GM18861 (cell line): ENCODE measurements at regions not wholly inside any gene's neighbourhood (a gene's known extent, or its start where the extent isn't known, plus 50 kb on each side); places are given as distances from the start of the nearest gene placed in this dataset.
"Not testable (repeated sequence)": the region's sequence is repeated elsewhere in the genome, so short reads cannot be mapped to it uniquely, and the experiment has no call there.

Source experiments
- ATAC-seq: cut with Tn5 transposase; IDR thresholded peaks from one replicate; pipeline ENCODE4 v1.9.1; 2021; ENCODE audit not compliant: unreplicated experiment

DNA sequence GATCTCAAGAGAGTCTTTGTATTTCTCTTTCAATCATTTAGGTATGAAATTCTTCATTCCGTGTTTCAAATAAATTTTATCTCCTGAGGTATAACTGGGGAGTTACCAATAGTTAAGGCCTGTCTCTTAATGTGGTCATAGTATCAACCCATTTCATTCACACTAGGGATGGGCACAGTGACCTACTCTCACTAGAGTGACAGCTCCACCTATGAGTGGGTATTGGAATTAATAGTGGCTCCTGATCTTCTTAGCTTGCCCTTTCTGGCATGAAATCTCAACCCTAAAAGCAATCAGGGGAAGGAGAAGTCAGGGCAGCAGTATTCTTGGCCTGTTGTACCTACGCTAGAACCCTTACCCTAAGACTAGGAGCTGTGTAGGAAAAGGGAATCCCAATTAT is 507.7 kb downstream of the FAM181B start:
- ATAC-seq, result no peak

DNA sequence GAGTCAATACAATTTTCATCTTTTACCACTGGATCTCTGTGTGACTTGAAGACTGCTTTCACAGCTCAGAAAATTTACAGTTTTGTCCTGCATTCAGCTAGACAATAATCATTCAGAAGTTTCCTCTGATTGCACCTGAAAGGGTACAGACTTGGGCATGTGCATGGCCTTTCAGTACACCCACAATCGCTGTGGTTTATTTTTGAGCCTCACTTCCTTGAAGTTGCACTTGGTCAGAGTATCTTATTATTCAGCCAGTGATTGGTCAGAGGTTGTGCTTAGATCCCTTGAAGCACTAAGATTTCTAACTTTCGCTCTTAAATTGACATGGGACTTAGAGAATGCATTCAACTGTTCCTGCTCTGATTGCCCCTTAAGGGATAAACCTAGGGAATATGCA is 508.2 kb downstream of the FAM181B start:
- ATAC-seq, result no peak

DNA sequence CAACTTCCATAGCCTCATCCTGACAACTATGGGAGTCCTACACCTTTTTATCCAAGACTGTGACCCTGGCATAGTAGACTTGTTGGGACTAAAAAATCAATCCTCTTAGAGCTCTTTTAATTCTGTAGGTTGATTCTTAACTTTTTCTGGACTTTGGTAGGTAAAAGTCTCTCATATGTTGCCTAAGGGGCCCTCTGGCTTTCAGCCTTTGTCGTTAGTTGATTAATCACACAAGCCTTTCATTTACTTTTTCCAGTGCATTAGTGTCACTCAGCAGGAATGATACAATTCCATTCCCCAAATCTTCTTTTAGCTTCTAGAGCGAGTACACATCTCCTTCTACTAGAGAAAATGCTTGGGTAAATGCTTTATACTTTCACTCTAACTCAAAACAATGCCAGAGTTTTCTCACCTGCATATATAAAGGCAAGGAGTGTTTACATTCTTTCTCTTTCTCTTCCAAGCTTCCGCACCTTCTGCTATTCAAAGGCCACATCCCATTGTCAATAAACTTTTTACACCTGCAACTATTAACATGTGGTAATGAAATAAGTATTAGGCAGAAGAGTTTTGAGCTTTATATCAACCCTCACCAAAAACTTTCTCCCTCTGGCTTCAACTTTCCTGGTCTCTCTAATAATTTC is 516.6 kb downstream of the FAM181B start:
- ATAC-seq, result no peak

DNA sequence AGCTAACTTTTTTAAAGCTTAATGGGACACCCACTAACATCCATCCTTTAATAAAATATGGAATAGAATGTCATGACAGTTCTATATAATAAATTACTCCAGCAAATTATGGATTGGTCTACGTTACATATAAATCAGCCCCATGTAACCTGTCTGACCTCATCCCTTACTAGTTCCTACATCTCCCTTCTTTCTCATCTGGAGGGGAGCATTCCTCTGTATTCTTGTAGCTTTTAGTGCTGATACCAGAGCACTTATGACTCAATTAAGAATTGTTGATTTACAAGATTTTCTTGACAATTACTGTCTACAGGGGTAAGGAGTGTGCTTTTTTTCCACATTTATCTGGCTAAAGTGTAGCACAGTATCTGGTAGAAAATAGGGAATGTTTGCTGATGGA is 523.7 kb downstream of the FAM181B start:
- ATAC-seq, result no peak

DNA sequence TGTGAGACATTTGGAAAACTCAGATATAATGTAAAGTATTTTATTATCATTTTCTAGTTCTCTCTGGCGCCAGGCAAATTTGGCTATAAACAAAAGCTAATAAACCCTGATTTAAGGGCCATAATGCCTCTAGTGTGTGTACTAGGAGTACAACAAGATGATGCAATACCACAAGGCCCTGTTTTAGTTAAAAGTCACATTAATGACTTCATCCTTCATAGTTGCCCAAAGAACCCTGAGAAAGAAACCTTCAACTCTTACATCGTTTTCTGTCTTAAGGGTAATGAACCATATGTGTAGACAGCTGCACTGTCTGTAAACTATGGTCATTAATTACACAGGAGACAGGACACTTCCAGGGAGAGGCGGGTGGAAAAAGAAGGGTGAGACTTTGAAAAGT is 538.4 kb downstream of the FAM181B start:
- no peak for ATAC-seq

DNA sequence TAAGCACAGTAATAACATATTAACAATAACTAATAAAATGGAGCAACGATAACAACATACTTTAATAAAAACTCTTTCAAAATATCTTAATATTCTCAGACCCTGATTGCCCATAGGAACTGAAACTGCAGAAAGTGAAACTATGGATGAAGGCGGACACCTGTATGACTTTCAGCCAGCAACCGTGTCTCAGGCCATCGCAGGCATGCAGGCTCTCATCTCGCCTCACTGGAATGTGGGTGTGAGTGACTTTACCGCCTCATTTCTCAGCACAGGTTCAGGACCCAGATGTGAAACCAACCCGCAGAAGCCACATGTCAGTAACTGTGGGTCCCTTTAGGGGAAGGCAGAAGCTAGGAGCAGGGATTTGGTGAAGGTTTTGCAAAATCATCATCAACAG is 539.1 kb downstream of the FAM181B start:
- ATAC-seq, result no peak

DNA sequence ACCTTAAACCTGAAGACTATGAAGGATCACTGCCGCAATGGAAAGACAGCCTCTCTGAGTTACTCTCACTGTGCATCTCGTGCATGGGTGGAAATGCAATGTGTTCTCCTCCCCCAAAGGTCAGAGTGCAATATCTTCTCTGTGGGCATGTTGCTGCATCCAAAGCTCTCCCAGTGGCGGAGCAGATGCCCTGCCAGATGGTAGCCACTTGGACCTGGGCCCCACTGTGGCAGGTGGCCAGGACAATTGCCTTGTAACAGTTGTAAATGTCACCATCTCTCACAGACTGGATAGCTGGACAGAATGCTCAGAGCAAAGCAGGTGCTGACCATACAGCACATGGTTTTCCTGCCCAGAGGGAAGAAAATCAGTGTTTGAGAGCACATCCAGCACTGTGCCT is 542.0 kb downstream of the FAM181B start:
- ATAC-seq, result no peak

DNA sequence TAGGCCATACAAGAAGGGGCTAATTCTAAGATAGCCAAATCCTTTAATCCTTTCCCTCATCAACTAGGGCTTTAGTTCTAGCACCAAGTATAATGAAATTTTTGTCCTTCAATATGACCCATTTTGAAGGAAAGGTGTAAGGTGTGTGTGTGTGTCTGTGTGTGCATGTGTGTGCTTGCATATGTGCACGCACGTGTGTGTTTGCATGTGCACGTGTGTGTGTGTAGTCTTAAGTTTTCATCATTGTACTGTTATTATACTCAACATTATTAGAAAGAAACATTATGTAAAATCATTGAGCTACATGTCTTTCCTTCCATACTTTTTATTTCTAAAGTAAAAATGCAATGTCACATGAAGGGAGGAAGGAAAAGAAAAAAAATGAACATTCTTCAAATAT is 547.7 kb downstream of the FAM181B start:
- ATAC-seq, result no peak

DNA sequence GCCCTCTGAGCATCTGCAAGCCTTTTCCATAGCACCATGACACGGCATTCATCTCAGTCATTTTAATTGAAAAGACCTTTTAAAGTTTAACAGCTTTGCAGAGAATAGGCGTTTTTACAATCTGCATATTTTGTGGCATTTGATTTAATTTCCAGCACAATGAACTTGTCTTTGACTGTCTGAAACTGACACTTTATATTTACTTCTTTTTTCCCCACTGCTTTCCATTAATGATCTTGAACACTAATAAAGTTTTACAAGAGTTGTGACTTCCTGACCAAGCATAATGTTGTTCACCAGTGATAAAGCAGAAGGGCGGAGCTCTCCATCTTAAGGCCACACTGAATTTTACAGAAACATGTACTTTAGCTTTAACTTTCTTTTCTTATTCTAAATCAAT is 548.7 kb downstream of the FAM181B start:
- ATAC-seq, result no peak

DNA sequence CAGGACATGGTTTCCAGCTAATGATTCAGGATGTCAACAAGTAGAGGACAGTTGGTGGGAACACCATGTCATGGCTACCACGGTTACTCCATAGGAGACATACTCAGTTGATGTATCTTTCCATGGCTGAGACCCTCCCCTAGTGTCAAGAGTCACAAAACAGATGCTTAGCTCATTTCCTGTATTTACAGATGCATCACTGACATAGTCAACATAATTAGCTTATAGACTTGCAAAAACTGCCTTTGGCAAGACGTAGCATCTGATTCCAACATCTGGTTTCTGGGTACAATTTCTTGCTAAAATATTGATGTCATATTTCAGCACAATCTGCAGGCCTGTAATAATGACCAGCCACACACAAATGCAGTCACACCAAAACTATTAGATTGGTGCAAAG is 550.3 kb downstream of the FAM181B start:
- ATAC-seq, result no peak

DNA sequence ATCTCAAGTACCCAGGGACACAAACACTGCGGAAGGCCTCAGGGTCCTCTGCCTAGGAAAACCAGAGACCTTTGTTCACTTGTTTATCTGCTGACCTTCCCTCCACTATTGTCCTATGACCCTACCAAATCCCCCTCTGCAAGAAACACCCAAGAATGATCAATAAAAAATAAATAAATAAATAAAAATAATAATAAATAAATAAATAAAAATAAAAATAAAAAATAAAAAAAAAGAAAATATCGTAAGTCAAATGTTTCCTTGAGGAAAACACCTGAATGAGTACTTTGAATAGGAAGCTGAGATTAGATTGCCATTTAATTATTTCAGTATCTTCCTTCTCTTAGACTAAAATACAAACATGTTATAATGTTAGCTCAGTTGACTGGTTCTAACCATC is 551.0 kb downstream of the FAM181B start:
- not testable (repeated sequence) for ATAC-seq

DNA sequence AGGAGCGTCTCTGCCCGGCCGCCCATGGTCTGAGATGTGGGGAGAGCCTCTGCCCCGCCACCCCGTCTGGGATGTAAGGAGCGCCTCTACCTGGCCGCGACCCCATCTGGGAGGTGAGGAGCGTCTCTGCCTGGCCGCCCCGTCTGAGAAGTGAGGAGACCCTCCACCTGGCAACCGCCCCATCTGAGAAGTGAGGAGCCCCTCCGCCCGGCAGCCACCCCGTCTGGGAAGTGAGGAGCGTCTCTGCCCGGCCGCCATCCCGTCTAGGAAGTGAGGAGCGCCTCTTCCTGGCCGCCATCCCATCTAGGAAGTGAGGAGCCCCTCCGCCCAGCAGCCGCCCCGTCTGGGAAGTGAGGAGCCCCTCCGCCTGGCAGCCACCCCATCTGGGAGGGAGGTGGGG is 551.9 kb downstream of the FAM181B start:
- not testable (repeated sequence) for ATAC-seq

DNA sequence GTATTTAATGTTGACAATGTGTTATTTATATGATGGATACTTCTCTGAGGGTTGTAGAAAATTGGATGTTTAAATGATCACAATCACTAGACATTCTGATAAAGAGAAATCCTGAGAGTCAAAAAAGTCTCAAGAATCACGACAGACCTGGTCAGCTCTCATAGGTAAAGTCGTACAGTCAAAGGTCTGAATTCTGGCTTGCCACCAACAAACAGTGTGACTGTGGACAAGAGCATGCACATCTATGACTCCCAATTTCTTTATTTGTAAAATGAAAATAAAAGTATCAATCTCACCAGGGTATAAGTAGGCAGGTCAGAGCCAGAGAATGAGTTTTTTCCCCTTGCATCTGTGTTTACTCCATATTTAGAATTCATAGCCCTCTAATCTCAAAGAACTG is 556.7 kb downstream of the FAM181B start:
- no peak for ATAC-seq

DNA sequence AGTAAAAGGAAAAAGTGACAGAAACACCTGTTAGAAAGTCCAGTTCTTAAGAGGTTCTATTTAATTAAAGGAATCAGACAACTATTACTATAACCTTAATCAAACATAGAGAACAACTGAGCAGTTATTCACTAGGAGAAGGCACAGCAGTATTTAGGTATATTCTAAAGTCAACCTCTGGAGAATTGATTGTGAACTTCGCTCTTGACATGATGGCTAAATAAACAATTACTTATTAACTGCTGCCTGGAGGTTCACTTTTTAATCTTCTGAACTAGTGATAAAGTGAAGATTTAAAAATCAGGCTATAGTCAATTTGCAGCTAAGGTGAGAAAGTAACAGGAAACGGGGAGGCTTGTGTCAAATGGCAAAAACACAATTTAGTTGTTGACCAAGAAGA is 557.3 kb downstream of the FAM181B start:
- no peak for ATAC-seq

DNA sequence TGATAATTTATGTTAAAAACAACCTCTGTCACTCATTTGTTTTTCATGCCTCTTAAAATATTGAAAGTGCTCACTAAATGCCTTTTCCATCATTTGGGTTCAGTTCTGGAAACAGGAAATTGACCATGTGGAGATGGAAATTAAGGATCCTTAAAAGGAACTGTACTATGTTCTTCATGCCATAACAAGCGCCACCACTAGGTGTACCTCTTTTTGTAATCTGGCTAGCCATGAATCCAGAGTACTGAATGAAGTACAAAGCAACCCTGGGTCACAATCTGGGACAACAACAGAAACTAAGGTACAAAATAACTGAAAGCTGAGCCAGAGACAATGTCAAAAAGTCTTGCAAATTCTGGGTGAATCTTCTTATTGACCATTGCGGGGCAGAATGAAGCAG is 559.1 kb downstream of the FAM181B start:
- ATAC-seq, result peak; percentile 51

DNA sequence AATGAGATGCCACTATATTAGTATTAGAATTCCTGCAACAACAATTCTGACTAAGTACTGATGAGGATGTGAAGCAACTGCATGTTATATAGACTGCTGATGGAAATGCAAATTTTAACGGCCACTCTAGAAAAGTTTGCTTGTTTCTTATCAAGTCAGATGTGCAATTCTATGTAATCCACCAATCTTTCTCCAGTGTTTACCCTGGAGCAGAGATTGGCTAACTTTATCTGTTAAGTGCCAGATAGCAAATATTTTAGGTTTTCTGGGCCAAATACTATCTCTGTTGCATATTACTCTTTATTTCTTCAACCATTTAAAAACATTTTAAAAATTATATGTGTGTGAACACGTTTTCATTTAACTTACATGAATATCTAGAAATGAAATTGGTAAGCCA is 586.9 kb downstream of the FAM181B start:
- no peak for ATAC-seq

DNA sequence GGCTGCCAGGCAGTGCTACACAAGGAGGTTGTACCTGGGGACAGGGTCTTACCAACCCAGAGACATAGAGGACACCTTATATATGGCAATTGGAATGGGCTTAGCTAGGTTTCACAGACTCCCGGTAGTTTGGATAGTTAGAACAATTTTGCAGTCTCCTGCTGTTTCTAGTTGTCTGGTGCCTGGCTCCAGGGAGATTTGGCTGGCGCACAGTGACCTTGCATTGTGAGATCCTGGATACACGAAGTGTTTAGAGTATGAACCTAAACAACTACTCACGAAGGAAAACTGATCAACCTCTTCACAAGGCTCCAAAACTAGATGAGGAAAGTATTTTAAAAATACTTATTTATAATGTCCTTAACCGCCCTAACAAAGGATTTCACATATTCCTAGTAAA is 614.7 kb downstream of the FAM181B start:
- no peak for ATAC-seq

DNA sequence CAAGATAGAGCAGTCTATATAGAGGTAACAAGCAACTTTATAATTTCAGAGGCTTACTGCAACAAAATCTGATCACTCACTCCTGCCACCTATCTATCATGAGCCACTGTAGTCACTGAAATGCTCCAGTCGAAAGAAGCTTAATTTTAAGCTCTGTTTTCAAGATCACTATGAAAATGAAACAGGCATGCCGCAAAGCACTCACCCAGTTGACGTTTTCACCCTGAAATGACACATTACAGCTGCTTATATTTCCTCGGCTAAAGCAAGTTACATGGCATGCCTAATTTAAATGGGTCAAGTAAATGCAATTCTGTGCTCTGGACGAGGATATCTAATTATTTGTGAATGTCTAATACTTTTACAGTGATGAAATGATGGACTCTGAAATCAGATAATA is 616.3 kb downstream of the FAM181B start:
- no peak for ATAC-seq

DNA sequence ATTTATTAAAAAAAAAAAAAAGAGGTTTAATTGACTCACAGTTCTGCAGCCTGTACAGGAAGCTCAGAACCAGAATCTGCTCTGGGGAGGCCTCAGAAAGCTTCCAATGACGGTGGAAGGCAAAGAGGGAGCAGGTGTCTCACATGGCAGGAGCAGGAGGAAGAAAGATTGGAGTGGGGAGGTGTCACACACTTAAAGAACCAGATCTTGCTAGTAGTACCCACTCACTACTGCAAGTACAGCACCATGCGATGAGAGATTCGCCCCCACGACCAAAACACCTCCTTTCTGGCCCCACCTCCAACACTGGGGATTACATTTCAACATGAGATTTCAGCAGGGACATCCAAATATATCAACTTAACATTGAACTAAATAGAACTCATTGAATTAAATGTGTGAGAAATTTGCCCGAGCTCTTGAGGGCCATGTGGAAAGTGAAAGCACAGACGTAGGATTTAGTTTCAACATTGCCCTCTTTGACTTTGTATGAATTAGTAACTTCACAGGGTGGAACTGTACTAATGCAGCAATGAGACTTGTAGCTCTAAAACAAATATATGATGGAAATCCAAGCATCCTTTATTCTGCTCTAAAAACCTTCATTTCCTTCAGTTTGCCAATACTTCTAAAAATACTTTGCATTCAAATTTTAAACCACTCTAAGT is 628.2 kb downstream of the FAM181B start:
- no peak for ATAC-seq

DNA sequence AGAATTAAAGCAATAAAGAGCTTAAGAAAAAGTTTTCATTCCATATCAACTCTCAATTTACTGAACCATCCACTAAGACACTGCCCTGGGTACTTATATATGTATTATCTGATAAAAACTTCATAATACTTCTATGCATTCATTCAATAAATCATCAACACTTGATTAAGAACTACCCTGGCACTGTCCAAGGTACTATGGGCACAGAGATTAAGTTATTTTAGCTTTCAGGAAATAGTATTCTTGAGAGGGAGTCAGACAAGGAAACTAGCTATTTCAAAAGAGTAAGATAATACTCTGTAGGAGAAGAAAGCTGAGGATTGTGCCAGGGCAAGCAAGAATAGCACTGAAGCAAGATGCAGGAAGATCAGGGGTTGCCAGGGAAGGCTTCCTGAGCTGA is 640.8 kb downstream of the FAM181B start:
- ATAC-seq, result no peak

DNA sequence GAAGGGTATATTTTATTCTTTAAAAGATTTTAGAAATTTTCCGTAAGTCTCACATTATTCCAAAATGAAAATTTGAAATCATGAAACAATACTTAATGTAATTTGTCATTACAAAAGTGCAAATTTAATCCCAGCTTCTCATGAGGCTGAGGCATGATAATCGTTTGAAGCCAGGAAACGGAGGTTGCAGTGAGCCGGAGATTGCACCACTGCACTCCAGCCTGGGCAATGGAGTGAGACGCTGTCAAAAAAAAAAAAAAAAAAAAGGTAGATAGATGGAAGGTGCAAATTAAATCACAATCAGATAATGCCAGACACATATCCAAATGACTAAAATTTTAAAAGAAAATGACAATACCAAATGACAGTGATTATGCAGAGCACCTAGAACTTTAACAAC is 644.2 kb downstream of the FAM181B start:
- ATAC-seq, result no peak

DNA sequence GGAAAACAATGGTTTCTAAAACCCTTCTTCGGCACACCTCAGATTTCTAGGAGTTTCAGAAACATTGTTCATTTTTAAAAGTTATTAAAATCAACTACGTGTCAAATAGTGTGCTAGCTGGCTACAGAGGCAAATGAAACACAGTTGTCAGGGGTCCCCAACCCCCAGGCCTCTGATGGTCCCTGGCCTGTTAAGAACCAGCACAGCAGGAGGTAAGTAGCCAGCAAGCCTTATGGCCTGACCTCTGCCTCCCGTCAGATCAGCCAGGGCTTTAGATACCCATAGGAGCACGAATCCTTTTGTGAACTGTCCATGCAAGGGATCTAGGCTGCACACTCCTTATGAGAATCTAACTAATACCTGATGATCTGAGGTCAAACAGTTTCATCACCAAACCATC is 648.2 kb downstream of the FAM181B start:
- no peak for ATAC-seq

DNA sequence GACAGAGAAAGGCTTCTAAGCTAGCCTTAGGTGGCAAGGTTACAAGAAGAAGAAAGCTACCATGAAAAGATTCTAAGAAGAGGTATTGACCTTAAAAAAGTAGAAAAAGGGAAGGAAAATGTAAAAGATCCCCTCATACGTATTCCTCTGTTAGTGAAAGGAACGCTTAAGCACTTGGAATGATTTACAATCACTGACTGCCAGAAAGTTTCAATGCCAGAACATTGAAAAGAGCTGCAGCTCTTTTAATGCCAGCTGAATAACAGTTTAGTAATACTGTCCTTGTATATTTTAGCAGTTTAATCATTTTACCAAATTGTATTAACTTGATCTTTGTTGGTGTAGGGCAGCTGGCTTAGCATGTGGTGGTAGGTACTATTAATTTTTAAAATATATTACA is 650.7 kb downstream of the FAM181B start:
- no peak for ATAC-seq
